Endothelial cell of umbilical vein (primary cell): ENCODE measurements at regions not wholly inside any gene's neighbourhood (a gene's known extent, or its start where the extent isn't known, plus 50 kb on each side); places are given as distances from the start of the nearest gene placed in this dataset.

Experiments
- CTCF ChIP-seq, 2 donors: IDR thresholded peaks; 1 replicate in 1 of 2; 2 replicates in 1 of 2; pipeline ENCODE4 v1.5.1; 2011; ENCODE audit warnings: low read length in 2 of 2, mild to moderate bottlenecking in 2 of 2, moderate library complexity in 2 of 2, control low read depth in 1 of 2, inconsistent platforms in 1 of 2, low read depth in 1 of 2; ENCODE audit not compliant: insufficient read depth in 1 of 2; ENCODE audit errors: extremely low read depth in 1 of 2
- EZH2 ChIP-seq: IDR thresholded peaks from 2 replicates; pipeline ENCODE4 v1.6.1; 2012; ENCODE audit warnings: borderline replicate concordance, low read depth, mild to moderate bottlenecking, moderate library complexity, low read length, inconsistent platforms; ENCODE audit not compliant: severe bottlenecking
- FOS ChIP-seq: IDR thresholded peaks from 2 replicates; pipeline ENCODE4 v1.6.1; 2011; ENCODE audit warnings: mild to moderate bottlenecking, low read length, moderate library complexity, borderline replicate concordance; ENCODE audit not compliant: insufficient read depth
- MAX ChIP-seq: IDR thresholded peaks from 2 replicates; pipeline ENCODE4 v1.6.1; 2011; ENCODE audit not compliant: insufficient read depth, insufficient read length
- MYC ChIP-seq: IDR thresholded peaks from one replicate; pipeline ENCODE4 v1.6.1; 2011; ENCODE audit warnings: mild to moderate bottlenecking, low read depth, low read length
- POLR2A ChIP-seq: IDR thresholded peaks from 2 replicates; pipeline ENCODE4 v1.6.1; 2012; ENCODE audit warnings: low read depth, mild to moderate bottlenecking, control low read depth, low read length
- POLR2AphosphoS5 ChIP-seq: IDR thresholded peaks from 2 replicates; pipeline ENCODE4 v1.6.1; 2012; ENCODE audit warnings: low read depth, mild to moderate bottlenecking, control low read depth, low read length, moderate library complexity; ENCODE audit not compliant: insufficient read depth

- no peak for TF ChIP-seq CTCF (IDR thresholded peaks at IDR 0.05; ENCODE audit: extremely low read depth in 1 of 2, insufficient read depth in 1 of 2, low read depth in 1 of 2, low read length in 2 of 2)
- no peak for TF ChIP-seq POLR2AphosphoS5
- no peak for TF ChIP-seq FOS
- TF ChIP-seq MAX, result no peak
- TF ChIP-seq EZH2, result no peak
- no peak for TF ChIP-seq MYC
- no peak for TF ChIP-seq POLR2A
These were observed 70.2 kb downstream of the SAMD9 start for GRCh38 chr7:93047514-93048099.
